ENCODE measurements at regions not wholly inside any gene's neighbourhood (a gene's known extent, or its start where the extent isn't known, plus 50 kb on each side); places are given as distances from the start of the nearest gene placed in this dataset.

DNA sequence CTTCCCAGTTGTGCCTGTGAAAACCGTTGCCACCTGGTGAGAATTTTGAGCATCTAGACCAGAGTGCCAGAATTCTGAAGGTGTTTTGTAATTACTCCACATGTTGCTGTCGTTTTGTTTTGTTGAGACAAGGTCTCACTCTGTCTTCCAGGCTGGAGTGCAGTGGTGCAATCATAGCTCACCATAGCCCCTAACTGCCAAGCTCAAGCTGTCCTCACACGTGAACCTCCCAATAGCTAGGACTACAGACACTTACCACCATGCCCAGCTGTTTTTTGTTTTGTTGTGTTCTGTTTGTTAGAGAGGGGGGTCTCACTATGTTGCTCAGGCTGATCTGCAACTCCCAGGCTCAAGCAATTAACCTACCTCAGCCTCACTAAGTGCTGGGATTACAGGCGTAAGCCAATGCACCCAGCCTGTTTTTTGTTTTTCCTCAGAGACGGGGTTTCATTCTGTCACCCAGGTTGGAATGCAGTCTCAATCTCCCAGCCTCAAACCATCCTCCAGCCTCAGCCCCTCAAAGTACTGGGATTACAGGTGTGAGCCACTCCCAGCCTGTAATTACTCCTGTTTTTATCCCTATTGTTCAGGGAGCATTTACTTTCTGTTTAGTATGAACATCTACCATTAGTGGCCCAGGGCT, 121.1 kb upstream of the DMRT1 start:
- TF ChIP-seq POLR2A (IDR thresholded peaks at IDR 0.05) (no peak), CTCF (IDR thresholded peaks at IDR 0.05) (no peak)

Measured in lower leg skin (tissue), 3 donors.